ENCODE measurements at regions not wholly inside any gene's neighbourhood (a gene's known extent, or its start where the extent isn't known, plus 50 kb on each side); places are given as distances from the start of the nearest gene placed in this dataset.

GRCh38 chr6:163929538-163929937, 515.0 kb downstream of the QKI start:
- H3K4me2 ChIP-seq (ENCODE audit: low read length): no peak overlapping the region

GRCh38 chr6:163926642-163927041, 512.1 kb downstream of the QKI start:
- Histone ChIP-seq H4K20me1 (ENCODE audit: insufficient read depth, low read length) (no peaks in the 10 kb centered on the region), H3K27me3 (ENCODE audit: low read depth, low read length) (peaks cover 2% of the 10 kb centered on the region; the same call in 1 of the 2 replicates), H3K79me2 (ENCODE audit: low read length) (no peaks in the 10 kb centered on the region), H3K27ac (ENCODE audit: low read length) (no peak overlapping the region), H3K36me3 (replicated peaks; ENCODE audit: low read depth, low read length) (no peaks in the 10 kb centered on the region), H2AFZ (ENCODE audit: low read depth, low read length) (no peak overlapping the region), H3K4me2 (ENCODE audit: low read length) (no peak overlapping the region), H3K9me3 (ENCODE audit: insufficient read depth, low read length) (no peaks in the 10 kb centered on the region), H3K4me3 (ENCODE audit: low read length) (no peak overlapping the region), H3K4me1 (ENCODE audit: low read length) (no peaks in the 10 kb centered on the region), H3K9ac (ENCODE audit: low read length) (no peak overlapping the region)
- TF ChIP-seq EZH2phosphoT487 (IDR thresholded peaks at IDR 0.05; ENCODE audit: low read depth): no peak
- TF ChIP-seq CTCF (IDR thresholded peaks at IDR 0.05; ENCODE audit: low read depth, low read length): no peak

More at GRCh38 chr6:163929538-163929937, 515.0 kb downstream of the QKI start:
- no peaks in the 10 kb centered on the region for H3K9me3 ChIP-seq (ENCODE audit: insufficient read depth, low read length)
- H3K4me3 ChIP-seq (ENCODE audit: low read length): no peak overlapping the region
- peaks cover 11% of the 10 kb centered on the region; the same call in 1 of the 2 replicates for H3K27me3 ChIP-seq (ENCODE audit: low read depth, low read length)
- TF ChIP-seq CTCF (IDR thresholded peaks at IDR 0.05; ENCODE audit: low read depth, low read length) (no peak), EZH2phosphoT487 (IDR thresholded peaks at IDR 0.05; ENCODE audit: low read depth) (no peak)
- H3K27ac ChIP-seq (ENCODE audit: low read length): no peak overlapping the region
- no peaks in the 10 kb centered on the region for H4K20me1 ChIP-seq (ENCODE audit: insufficient read depth, low read length)
- no peak overlapping the region for H2AFZ ChIP-seq (ENCODE audit: low read depth, low read length)
- no peaks in the 10 kb centered on the region for H3K4me1 ChIP-seq (ENCODE audit: low read length)
- no peak overlapping the region for H3K9ac ChIP-seq (ENCODE audit: low read length)
- no peaks in the 10 kb centered on the region for H3K36me3 ChIP-seq (replicated peaks; ENCODE audit: low read depth, low read length)
- no peaks in the 10 kb centered on the region for H3K79me2 ChIP-seq (ENCODE audit: low read length)

GRCh38 chr6:163925839-163926238, 511.3 kb downstream of the QKI start:
- no peaks in the 10 kb centered on the region for H3K27me3 ChIP-seq (ENCODE audit: low read depth, low read length)
- H3K79me2 ChIP-seq (ENCODE audit: low read length): no peaks in the 10 kb centered on the region
- no peak for TF ChIP-seq CTCF (IDR thresholded peaks at IDR 0.05; ENCODE audit: low read depth, low read length)
- no peak for TF ChIP-seq EZH2phosphoT487 (IDR thresholded peaks at IDR 0.05; ENCODE audit: low read depth)
- no peaks in the 10 kb centered on the region for H3K9me3 ChIP-seq (ENCODE audit: insufficient read depth, low read length)
- no peak overlapping the region for H3K27ac ChIP-seq (ENCODE audit: low read length)
- no peaks in the 10 kb centered on the region for H3K36me3 ChIP-seq (replicated peaks; ENCODE audit: low read depth, low read length)
- no peaks in the 10 kb centered on the region for H4K20me1 ChIP-seq (ENCODE audit: insufficient read depth, low read length)
- no peak overlapping the region for H3K9ac ChIP-seq (ENCODE audit: low read length)
- no peak overlapping the region for H2AFZ ChIP-seq (ENCODE audit: low read depth, low read length)
- H3K4me2 ChIP-seq (ENCODE audit: low read length): no peak overlapping the region
- H3K4me1 ChIP-seq (ENCODE audit: low read length): no peaks in the 10 kb centered on the region
- H3K4me3 ChIP-seq (ENCODE audit: low read length): no peak overlapping the region

- Histone ChIP-seq H3K9ac (ENCODE audit: low read length) (no peak overlapping the region), H3K4me1 (ENCODE audit: low read length) (no peaks in the 10 kb centered on the region), H4K20me1 (ENCODE audit: insufficient read depth, low read length) (no peaks in the 10 kb centered on the region), H3K27ac (ENCODE audit: low read length) (no peak overlapping the region), H3K27me3 (ENCODE audit: low read depth, low read length) (no peaks in the 10 kb centered on the region), H3K79me2 (ENCODE audit: low read length) (no peaks in the 10 kb centered on the region), H3K4me2 (ENCODE audit: low read length) (no peak overlapping the region), H2AFZ (ENCODE audit: low read depth, low read length) (no peak overlapping the region), H3K4me3 (ENCODE audit: low read length) (no peak overlapping the region), H3K9me3 (ENCODE audit: insufficient read depth, low read length) (no peaks in the 10 kb centered on the region), H3K36me3 (replicated peaks; ENCODE audit: low read depth, low read length) (no peaks in the 10 kb centered on the region)
- no peak for TF ChIP-seq CTCF (IDR thresholded peaks at IDR 0.05; ENCODE audit: low read depth, low read length)
- TF ChIP-seq EZH2phosphoT487 (IDR thresholded peaks at IDR 0.05; ENCODE audit: low read depth): no peak
Measured at GRCh38 chr6:163923658-163924411, 509.3 kb downstream of the QKI start.
